Panc1 (cell line): ENCODE measurements at regions not wholly inside any gene's neighbourhood (a gene's known extent, or its start where the extent isn't known, plus 50 kb on each side); places are given as distances from the start of the nearest gene placed in this dataset.
"Not testable (repeated sequence)": the region's sequence is repeated elsewhere in the genome, so short reads cannot be mapped to it uniquely, and the experiment has no call there.

Experiments used
- CTCF ChIP-seq: fragments of 450-650 bp; IDR thresholded peaks from 2 replicates; pipeline ENCODE4 v1.5.1; 2017; ENCODE audit warnings: mild to moderate bottlenecking
- POLR2AphosphoS5 ChIP-seq: IDR thresholded peaks from 2 replicates; pipeline ENCODE4 v1.6.1; 2012; ENCODE audit warnings: mild to moderate bottlenecking, low read depth, low read length, moderate library complexity
- REST ChIP-seq, 2 experiments: IDR thresholded peaks; 2 replicates each; pipeline ENCODE4 v1.6.1; 2011 to 2012; ENCODE audit warnings: low read depth in 2 of 2, control low read depth in 1 of 2, low read length in 1 of 2, mild to moderate bottlenecking in 1 of 2, moderate library complexity in 1 of 2; ENCODE audit not compliant: insufficient read depth in 1 of 2
- SIN3A ChIP-seq: IDR thresholded peaks from 2 replicates; pipeline ENCODE4 v1.6.1; 2012; ENCODE audit warnings: low read depth, mild to moderate bottlenecking, low read length, moderate library complexity, borderline replicate concordance; ENCODE audit not compliant: insufficient read depth

- not testable (repeated sequence) for TF ChIP-seq CTCF; REST (IDR thresholded peaks at IDR 0.05; ENCODE audit: insufficient read depth in 1 of 2, low read depth in 2 of 2, low read length in 1 of 2); POLR2AphosphoS5; SIN3A
Observed at GRCh38 chr7:69248382-69248828, 349.9 kb upstream of the AUTS2 start.
